Naive B cell (primary cell): ENCODE measurements at regions not wholly inside any gene's neighbourhood (a gene's known extent, or its start where the extent isn't known, plus 50 kb on each side); places are given as distances from the start of the nearest gene placed in this dataset.
"Not testable (repeated sequence)": the region's sequence is repeated elsewhere in the genome, so short reads cannot be mapped to it uniquely, and the experiment has no call there.

Experiments
- ATAC-seq, 2 donors: fragments of 150-1000 bp; cut with Tn5 transposase; 2 replicates each; pipeline ENCODE4 v1.10.0; 2021; ENCODE audit warnings: low read depth in 2 of 2, mild to moderate bottlenecking in 2 of 2, moderate library complexity in 2 of 2
- DNase-seq: peaks from one replicate; pipeline ENCODE4 v3.0.0; 2022
- H3K27ac Mint-ChIP-seq, 6 donors: one replicate each; pipeline ENCODE4 v1.8.0; 2020 to 2022; ENCODE audit warnings: mild to moderate bottlenecking in 6 of 6, mixed read lengths in 6 of 6, moderate library complexity in 5 of 6, inconsistent platforms in 2 of 6
- H3K27me3 Mint-ChIP-seq, 3 donors: one replicate each; pipeline ENCODE4 v1.8.0; 2021 to 2022; ENCODE audit warnings: mixed read lengths in 3 of 3, mild to moderate bottlenecking in 1 of 3
- H3K36me3 Mint-ChIP-seq, 2 donors: one replicate each; pipeline ENCODE4 v1.8.0; 2020 to 2022; ENCODE audit warnings: mixed read lengths in 2 of 2, inconsistent platforms in 1 of 2, mild to moderate bottlenecking in 1 of 2
- H3K4me1 Mint-ChIP-seq, 3 donors: one replicate each; pipeline ENCODE4 v1.8.0; 2020 to 2022; ENCODE audit warnings: mixed read lengths in 3 of 3, inconsistent platforms in 1 of 3, mild to moderate bottlenecking in 1 of 3, moderate library complexity in 1 of 3
- H3K4me3 Mint-ChIP-seq, 8 donors: one replicate each; pipeline ENCODE4 v1.8.0; 2020 to 2022; ENCODE audit warnings: mild to moderate bottlenecking in 8 of 8, mixed read lengths in 8 of 8, moderate library complexity in 8 of 8, inconsistent platforms in 2 of 8
- H3K9me3 Mint-ChIP-seq, 7 donors: one replicate each; pipeline ENCODE4 v1.8.0; 2020 to 2022; ENCODE audit warnings: mixed read lengths in 7 of 7, mild to moderate bottlenecking in 5 of 7, inconsistent platforms in 2 of 7, moderate library complexity in 1 of 7

- DNase-seq (no peak), ATAC-seq (no peak)
- H3K4me1 Mint-ChIP-seq = no peaks in the 10 kb centered on the region
- no peak overlapping the region for H3K4me3 Mint-ChIP-seq
- H3K27me3 Mint-ChIP-seq = peaks cover 7 to 39% (median 18%) of the 10 kb centered on the region in 3 donors
- H3K36me3 Mint-ChIP-seq = no peaks in the 10 kb centered on the region
- H3K27ac Mint-ChIP-seq = peak overlapping the region in 1 of 6 donors; percentile 35
- H3K9me3 Mint-ChIP-seq = peaks cover 0 to 8% (median 3%) of the 10 kb centered on the region in 7 donors
Observed at GRCh38 chr13:97884707-97885468, 68.6 kb upstream of the IPO5 start.

GRCh38 chr13:97885641-97886040, 67.8 kb upstream of the IPO5 start:
- no peaks in the 10 kb centered on the region for H3K36me3 Mint-ChIP-seq
- no peak for ATAC-seq
- peaks cover 4 to 41% (median 17%) of the 10 kb centered on the region in 3 donors for H3K27me3 Mint-ChIP-seq
- H3K4me1 Mint-ChIP-seq = no peaks in the 10 kb centered on the region
- H3K9me3 Mint-ChIP-seq = peaks cover 0 to 8% (median 3%) of the 10 kb centered on the region in 7 donors
- no peak overlapping the region for H3K4me3 Mint-ChIP-seq
- DNase-seq = no peak
- no peak overlapping the region for H3K27ac Mint-ChIP-seq

GRCh38 chr13:97889803-97890202, 63.7 kb upstream of the IPO5 start:
- Mint-ChIP-seq H3K27ac (no peak overlapping the region), H3K4me3 (no peak overlapping the region), H3K36me3 (no peaks in the 10 kb centered on the region), H3K4me1 (no peaks in the 10 kb centered on the region), H3K9me3 (peaks cover 4 to 14% (median 9%) of the 10 kb centered on the region in 7 donors), H3K27me3 (peaks cover 3 to 17% (median 10%) of the 10 kb centered on the region in 3 donors)
- ATAC-seq (no peak), DNase-seq (no peak)

- Mint-ChIP-seq H3K27ac (no peak overlapping the region), H3K27me3 (peaks cover 3 to 10% (median 10%) of the 10 kb centered on the region in 3 donors), H3K4me3 (no peak overlapping the region), H3K4me1 (no peaks in the 10 kb centered on the region), H3K9me3 (peaks cover 7 to 16% (median 9%) of the 10 kb centered on the region in 7 donors), H3K36me3 (no peaks in the 10 kb centered on the region)
- no peak for ATAC-seq
- no peak for DNase-seq
Observed at GRCh38 chr13:97890573-97890972, 62.9 kb upstream of the IPO5 start.

- peaks cover 7 to 10% (median 7%) of the 10 kb centered on the region in 3 donors for H3K27me3 Mint-ChIP-seq
- ATAC-seq, DNase-seq, H3K27ac Mint-ChIP-seq, H3K4me3 Mint-ChIP-seq, H3K36me3 Mint-ChIP-seq, H3K4me1 Mint-ChIP-seq: not testable (repeated sequence)
- peaks cover 6 to 21% (median 9%) of the 10 kb centered on the region in 7 donors for H3K9me3 Mint-ChIP-seq
Observed at GRCh38 chr13:97891964-97892363, 61.5 kb upstream of the IPO5 start.

- H3K36me3 Mint-ChIP-seq = no peaks in the 10 kb centered on the region
- peaks cover 6 to 21% (median 9%) of the 10 kb centered on the region in 7 donors for H3K9me3 Mint-ChIP-seq
- ATAC-seq (no peak), DNase-seq (no peak)
- H3K27me3 Mint-ChIP-seq = peaks cover 7 to 10% (median 7%) of the 10 kb centered on the region in 3 donors
- no peak overlapping the region for H3K4me3 Mint-ChIP-seq
- H3K4me1 Mint-ChIP-seq = no peaks in the 10 kb centered on the region
- H3K27ac Mint-ChIP-seq = no peak overlapping the region
Observed at GRCh38 chr13:97892717-97893116, 60.8 kb upstream of the IPO5 start.

GRCh38 chr13:97895383-97895782, 58.1 kb upstream of the IPO5 start:
- DNase-seq = no peak
- Mint-ChIP-seq H3K4me3 (no peak overlapping the region), H3K27me3 (peaks cover 0 to 11% (median 7%) of the 10 kb centered on the region in 3 donors), H3K4me1 (no peaks in the 10 kb centered on the region), H3K36me3 (no peaks in the 10 kb centered on the region), H3K9me3 (peaks cover 5 to 28% (median 9%) of the 10 kb centered on the region in 7 donors), H3K27ac (no peak overlapping the region)
- ATAC-seq = no peak

GRCh38 chr13:97896446-97896845, 57.0 kb upstream of the IPO5 start:
- DNase-seq (no peak), ATAC-seq (no peak)
- no peaks in the 10 kb centered on the region for H3K4me1 Mint-ChIP-seq
- no peaks in the 10 kb centered on the region for H3K36me3 Mint-ChIP-seq
- no peak overlapping the region for H3K27ac Mint-ChIP-seq
- H3K9me3 Mint-ChIP-seq = peaks cover 5 to 28% (median 9%) of the 10 kb centered on the region in 7 donors
- no peak overlapping the region for H3K4me3 Mint-ChIP-seq
- peaks cover 0 to 11% (median 7%) of the 10 kb centered on the region in 3 donors for H3K27me3 Mint-ChIP-seq

- H3K9me3 Mint-ChIP-seq = peaks cover 0 to 16% (median 3%) of the 10 kb centered on the region in 7 donors
- DNase-seq (no peak), ATAC-seq (no peak)
- H3K27me3 Mint-ChIP-seq = peaks cover 8 to 22% (median 18%) of the 10 kb centered on the region in 3 donors
- H3K27ac Mint-ChIP-seq = no peak overlapping the region
- no peaks in the 10 kb centered on the region for H3K36me3 Mint-ChIP-seq
- H3K4me3 Mint-ChIP-seq = no peak overlapping the region
- no peaks in the 10 kb centered on the region for H3K4me1 Mint-ChIP-seq
Observed at GRCh38 chr13:97901716-97902115, 51.8 kb upstream of the IPO5 start.
